GM18867 (cell line): ENCODE measurements at regions not wholly inside any gene's neighbourhood (a gene's known extent, or its start where the extent isn't known, plus 50 kb on each side); places are given as distances from the start of the nearest gene placed in this dataset.

Experiments used
- ATAC-seq: cut with Tn5 transposase; IDR thresholded peaks from one replicate; pipeline ENCODE4 v1.9.1; 2021; ENCODE audit warnings: mild to moderate bottlenecking, moderate library complexity; ENCODE audit not compliant: unreplicated experiment

GRCh38 chr6:122042960-122043735, 356.3 kb upstream of the HSF2 start:
- ATAC-seq: peak; percentile 45

- no peak for ATAC-seq
Measured at GRCh38 chr6:122048570-122048969, 350.9 kb upstream of the HSF2 start.

GRCh38 chr6:122049341-122049740, 350.1 kb upstream of the HSF2 start:
- no peak for ATAC-seq

GRCh38 chr6:122050242-122050755, 349.2 kb upstream of the HSF2 start:
- no peak for ATAC-seq

GRCh38 chr6:122052346-122052900, 347.0 kb upstream of the HSF2 start:
- ATAC-seq: no peak

- ATAC-seq: no peak
Measured at GRCh38 chr6:122059918-122060317, 339.5 kb upstream of the HSF2 start.

- ATAC-seq: no peak
Measured at GRCh38 chr6:122061855-122062254, 337.6 kb upstream of the HSF2 start.

GRCh38 chr6:122063076-122063475, 336.4 kb upstream of the HSF2 start:
- no peak for ATAC-seq

GRCh38 chr6:122063761-122064160, 335.7 kb upstream of the HSF2 start:
- ATAC-seq: no peak

- no peak for ATAC-seq
Measured at GRCh38 chr6:122066200-122066599, 333.3 kb upstream of the HSF2 start.

GRCh38 chr6:122068291-122068769, 331.1 kb upstream of the HSF2 start:
- no peak for ATAC-seq

- no peak for ATAC-seq
Measured at GRCh38 chr6:122069932-122070331, 329.5 kb upstream of the HSF2 start.

- ATAC-seq: no peak
Measured at GRCh38 chr6:122072014-122072647, 327.3 kb upstream of the HSF2 start.

GRCh38 chr6:122075084-122075838, 324.2 kb upstream of the HSF2 start:
- no peak for ATAC-seq

GRCh38 chr6:122075917-122076316, 323.5 kb upstream of the HSF2 start:
- ATAC-seq: no peak

- ATAC-seq: peak; percentile 72
Measured at GRCh38 chr6:122077603-122078002, 321.8 kb upstream of the HSF2 start.

GRCh38 chr6:122078481-122078880, 321.0 kb upstream of the HSF2 start:
- peak; percentile 30 for ATAC-seq

GRCh38 chr6:122079916-122080315, 319.5 kb upstream of the HSF2 start:
- no peak for ATAC-seq

GRCh38 chr6:122081921-122082320, 317.5 kb upstream of the HSF2 start:
- ATAC-seq: no peak

GRCh38 chr6:122082370-122082769, 317.1 kb upstream of the HSF2 start:
- ATAC-seq: no peak

GRCh38 chr6:122092366-122092765, 307.1 kb upstream of the HSF2 start:
- no peak for ATAC-seq
